Fibroblast of pulmonary artery (primary cell): ENCODE measurements at regions not wholly inside any gene's neighbourhood (a gene's known extent, or its start where the extent isn't known, plus 50 kb on each side); places are given as distances from the start of the nearest gene placed in this dataset.

Experiments used
- DNase-seq: peaks from one replicate; pipeline ENCODE4 v3.0.0-alpha.2; 2010; ENCODE audit warnings: low read depth
- H3K4me3 ChIP-seq: replicated peaks from 2 replicates; pipeline ENCODE4 v1.5.1; 2011; ENCODE audit warnings: low read depth, mild to moderate bottlenecking, control low read depth, low read length, moderate library complexity
- TF ChIP-seq, protein P1 (sequence below): IDR thresholded peaks from 2 replicates; pipeline ENCODE4 v1.5.1; 2011; ENCODE audit warnings: mild to moderate bottlenecking, control low read depth, low read length, inconsistent platforms; ENCODE audit errors: missing control alignments

DNA sequence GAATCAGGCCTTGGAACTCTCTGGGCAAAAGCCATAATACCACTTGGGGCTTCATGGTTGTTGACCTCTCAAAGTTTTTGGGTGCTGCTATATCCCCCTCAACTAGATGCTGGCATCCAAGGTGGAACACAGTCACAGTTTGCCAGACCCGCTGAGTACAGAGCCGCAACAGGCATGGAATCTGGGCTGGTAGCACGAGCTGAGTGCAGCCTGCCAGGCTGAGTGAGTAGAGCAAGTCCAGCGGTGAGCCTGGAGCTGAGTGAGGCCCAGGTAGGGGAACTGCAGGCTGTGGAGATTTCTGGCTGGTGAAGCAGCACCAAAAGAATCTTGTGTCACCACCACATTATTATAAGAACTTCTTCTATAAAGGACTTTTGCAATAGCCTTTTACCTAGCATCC lies 192.6 kb downstream of the PCDH17 start:
- no peak for DNase-seq
- TF ChIP-seq, protein P1, sequence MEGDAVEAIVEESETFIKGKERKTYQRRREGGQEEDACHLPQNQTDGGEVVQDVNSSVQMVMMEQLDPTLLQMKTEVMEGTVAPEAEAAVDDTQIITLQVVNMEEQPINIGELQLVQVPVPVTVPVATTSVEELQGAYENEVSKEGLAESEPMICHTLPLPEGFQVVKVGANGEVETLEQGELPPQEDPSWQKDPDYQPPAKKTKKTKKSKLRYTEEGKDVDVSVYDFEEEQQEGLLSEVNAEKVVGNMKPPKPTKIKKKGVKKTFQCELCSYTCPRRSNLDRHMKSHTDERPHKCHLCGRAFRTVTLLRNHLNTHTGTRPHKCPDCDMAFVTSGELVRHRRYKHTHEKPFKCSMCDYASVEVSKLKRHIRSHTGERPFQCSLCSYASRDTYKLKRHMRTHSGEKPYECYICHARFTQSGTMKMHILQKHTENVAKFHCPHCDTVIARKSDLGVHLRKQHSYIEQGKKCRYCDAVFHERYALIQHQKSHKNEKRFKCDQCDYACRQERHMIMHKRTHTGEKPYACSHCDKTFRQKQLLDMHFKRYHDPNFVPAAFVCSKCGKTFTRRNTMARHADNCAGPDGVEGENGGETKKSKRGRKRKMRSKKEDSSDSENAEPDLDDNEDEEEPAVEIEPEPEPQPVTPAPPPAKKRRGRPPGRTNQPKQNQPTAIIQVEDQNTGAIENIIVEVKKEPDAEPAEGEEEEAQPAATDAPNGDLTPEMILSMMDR: no peak
- H3K4me3 ChIP-seq: no peak overlapping the region

DNA sequence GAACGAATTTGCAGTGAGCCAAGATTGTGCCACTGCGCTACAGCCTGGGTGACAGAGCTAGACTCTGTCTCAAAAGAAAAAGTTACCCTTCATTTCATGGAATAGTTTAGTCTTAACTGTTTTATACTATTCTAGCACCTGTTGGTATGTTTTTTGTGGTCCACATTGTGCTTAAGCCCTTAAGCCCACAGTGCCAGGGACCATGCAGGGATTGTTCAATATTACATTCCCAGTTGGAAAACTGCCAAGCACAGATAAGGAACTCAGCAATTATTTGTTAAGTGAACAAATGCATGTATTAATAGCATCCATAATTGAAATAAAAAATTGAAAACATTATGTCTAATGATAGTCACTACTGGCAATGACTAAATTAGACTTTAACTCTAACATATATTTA lies 193.5 kb downstream of the PCDH17 start:
- TF ChIP-seq, protein P1: no peak
- no peak overlapping the region for H3K4me3 ChIP-seq
- DNase-seq: no peak

DNA sequence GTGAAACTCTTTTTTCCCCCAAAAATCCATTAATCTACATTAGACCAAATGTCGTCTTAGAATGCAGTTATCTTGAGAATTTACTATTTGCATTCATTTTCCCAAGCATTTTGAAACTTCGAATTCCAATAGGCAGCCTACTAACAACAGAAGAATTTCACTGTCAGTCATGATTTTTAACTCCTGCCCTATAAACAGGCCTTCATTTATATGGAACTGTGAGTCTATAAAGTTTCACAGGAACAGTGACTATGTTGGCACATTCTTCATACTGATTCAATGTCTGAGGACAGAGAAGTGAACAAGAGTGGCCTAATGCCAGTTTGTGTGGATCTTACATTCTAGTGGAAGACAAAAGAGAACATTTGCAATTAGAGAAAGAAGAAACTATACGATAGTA lies 198.0 kb downstream of the PCDH17 start:
- H3K4me3 ChIP-seq: no peak overlapping the region
- TF ChIP-seq, protein P1: no peak
- DNase-seq: no peak

DNA sequence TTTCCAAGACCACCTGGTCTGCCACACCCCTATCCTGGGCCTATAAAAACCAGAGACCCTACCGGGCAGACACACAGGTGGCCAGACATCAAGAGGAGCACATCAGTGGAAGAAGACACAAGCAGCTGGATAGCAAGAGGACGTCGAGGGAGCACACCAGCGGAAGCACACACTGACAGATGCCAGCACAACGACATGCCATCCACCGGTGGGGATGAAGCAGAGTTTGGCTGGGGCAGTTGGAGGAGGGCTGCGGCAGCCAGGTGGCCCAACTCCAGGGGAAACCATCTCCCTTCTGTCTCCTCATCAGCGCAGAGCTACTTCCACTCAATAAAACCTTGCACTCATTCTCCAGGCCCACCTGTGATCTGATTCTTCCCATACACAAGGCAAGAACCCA lies 200.6 kb downstream of the PCDH17 start:
- TF ChIP-seq, protein P1: no peak
- H3K4me3 ChIP-seq: no peak overlapping the region
- no peak for DNase-seq

DNA sequence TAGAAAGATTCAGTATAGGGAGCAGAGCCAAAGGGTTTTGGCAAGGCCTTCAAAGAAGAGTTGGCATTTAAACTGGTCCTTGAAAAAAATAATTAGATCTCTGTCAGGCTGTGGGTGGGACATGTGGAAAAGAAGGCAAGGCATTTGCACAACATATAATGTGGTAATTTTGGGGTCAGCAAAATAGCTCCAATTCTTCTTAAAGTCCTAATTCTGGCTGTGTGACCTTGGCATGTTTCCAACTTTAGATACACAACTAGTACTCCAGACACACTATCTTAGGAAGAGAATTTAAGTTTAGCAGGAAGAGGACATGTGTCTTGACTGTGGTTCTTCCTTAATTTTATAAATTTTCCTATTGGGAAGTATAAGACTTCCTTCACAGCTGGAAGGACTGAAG lies 206.3 kb downstream of the PCDH17 start:
- DNase-seq: no peak
- H3K4me3 ChIP-seq: no peak overlapping the region
- TF ChIP-seq, protein P1: no peak

DNA sequence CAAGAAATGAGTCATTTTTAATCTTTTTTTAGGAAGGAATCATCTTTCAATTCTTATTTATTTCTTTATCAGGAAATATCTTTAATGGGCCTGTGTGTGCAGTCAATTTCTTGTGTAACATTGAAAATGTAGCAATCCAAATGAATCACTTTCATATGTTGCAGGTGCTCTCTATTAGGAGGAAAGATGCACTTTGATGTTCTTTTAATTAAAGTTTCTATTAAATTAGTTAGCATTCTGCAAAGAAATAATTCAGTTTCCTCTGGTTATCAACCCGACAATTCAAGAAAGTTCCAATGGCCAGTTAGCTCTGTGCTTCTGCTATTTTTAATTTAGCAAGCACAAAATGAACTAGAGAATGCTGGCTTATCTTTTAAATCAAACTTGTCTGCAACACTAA lies 212.0 kb downstream of the PCDH17 start:
- no peak overlapping the region for H3K4me3 ChIP-seq
- TF ChIP-seq, protein P1: no peak
- no peak for DNase-seq

DNA sequence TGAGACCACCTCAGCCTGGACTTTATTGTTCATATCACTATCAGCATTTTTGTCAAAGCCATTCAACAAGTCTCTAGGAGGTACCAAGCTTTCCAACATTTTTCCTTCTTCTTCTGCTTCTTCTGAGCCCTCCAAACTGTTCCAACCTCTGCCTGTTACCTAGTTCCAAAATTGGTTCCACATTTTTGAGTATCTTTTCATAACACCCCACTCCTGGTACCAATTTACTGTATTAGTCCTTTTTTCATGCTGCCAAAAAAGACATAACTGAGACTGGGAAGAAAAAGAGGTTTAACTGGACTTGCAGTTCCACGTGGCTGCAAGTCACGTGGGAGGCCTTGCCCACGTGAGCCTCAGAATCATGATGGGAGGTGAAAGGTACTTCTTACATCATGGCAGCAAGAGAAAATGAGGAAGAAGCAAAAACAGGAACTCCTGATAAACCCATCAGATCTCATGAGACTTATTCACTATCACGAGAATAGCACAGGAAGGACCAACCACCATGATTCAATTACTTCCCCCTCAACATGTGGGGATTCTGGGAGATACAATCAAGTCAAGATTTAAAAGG lies 215.1 kb downstream of the PCDH17 start:
- no peak overlapping the region for H3K4me3 ChIP-seq
- DNase-seq: no peak
- TF ChIP-seq, protein P1: no peak
